Peyer's patch (tissue), 4 donors: ENCODE measurements at regions not wholly inside any gene's neighbourhood (a gene's known extent, or its start where the extent isn't known, plus 50 kb on each side); places are given as distances from the start of the nearest gene placed in this dataset.

Experiments
- DNase-seq, 3 donors: peaks; one replicate each; pipeline ENCODE4 v3.0.0-alpha.2; 2017 to 2019
- H3K27ac ChIP-seq, 4 donors: fragments of 200-600 bp; sonication (generic); one replicate each; pipeline ENCODE4 v1.5.1; 2016 to 2019
- H3K27me3 ChIP-seq, 2 donors: fragments of 200-600 bp; sonication (generic); one replicate each; pipeline ENCODE4 v1.5.1; 2019
- H3K36me3 ChIP-seq, 3 donors: fragments of 200-600 bp; sonication (generic); one replicate each; pipeline ENCODE4 v1.5.1; 2016 to 2019
- H3K4me1 ChIP-seq, 4 donors: fragments of 200-600 bp; sonication (generic); one replicate each; pipeline ENCODE4 v1.5.1; 2016 to 2019
- H3K4me3 ChIP-seq, 4 donors: fragments of 200-600 bp; sonication (generic); 1 replicate in 3 of 4; 2 replicates in 1 of 4; pipeline ENCODE4 v1.5.1; 2016 to 2019; ENCODE audit warnings: mild to moderate bottlenecking in 1 of 4
- H3K9me3 ChIP-seq, 4 donors: fragments of 200-600 bp; sonication (generic); one replicate each; pipeline ENCODE4 v1.5.1; 2016 to 2019; ENCODE audit warnings: mild to moderate bottlenecking in 1 of 4
- POLR2A ChIP-seq, 2 donors: fragments of 450-650 bp; IDR thresholded peaks; one replicate each; pipeline ENCODE4 v1.5.1; 2017; ENCODE audit warnings: antibody characterized with exemption in 2 of 2, mild to moderate bottlenecking in 2 of 2, moderate library complexity in 2 of 2
- TF ChIP-seq, protein P1 (sequence below), 6 experiments: fragments of 450-650 bp in 4 of 6; fragments of 200-600 bp in 2 of 6; sonication (generic) in 1 of 6; IDR thresholded peaks; one replicate each; pipeline ENCODE4 v1.5.1; 2017 to 2019; ENCODE audit warnings: antibody characterized with exemption in 6 of 6, mild to moderate bottlenecking in 3 of 6, moderate library complexity in 1 of 6

DNA sequence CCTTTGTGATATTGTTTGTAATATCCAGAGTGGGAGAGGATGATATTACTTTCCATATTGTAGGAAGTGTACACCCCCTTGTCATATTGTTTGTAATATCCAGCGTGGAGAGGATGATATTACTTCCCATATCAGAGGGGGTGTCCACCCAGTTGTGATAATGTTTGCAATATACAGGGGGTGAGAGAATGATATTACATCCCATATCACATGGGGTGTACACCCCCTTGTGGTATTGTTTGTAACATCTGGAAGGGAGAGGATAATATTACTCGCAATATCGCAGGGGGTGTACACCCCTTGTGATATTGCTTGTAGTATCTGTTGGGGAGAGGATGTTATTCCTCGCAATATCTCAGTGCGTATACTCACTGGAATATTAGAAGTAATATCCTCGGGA is 61.5 kb downstream of the PRSS23 start:
- no peaks in the 10 kb centered on the region for H3K9me3 ChIP-seq
- DNase-seq = no peak
- TF ChIP-seq, protein P1, sequence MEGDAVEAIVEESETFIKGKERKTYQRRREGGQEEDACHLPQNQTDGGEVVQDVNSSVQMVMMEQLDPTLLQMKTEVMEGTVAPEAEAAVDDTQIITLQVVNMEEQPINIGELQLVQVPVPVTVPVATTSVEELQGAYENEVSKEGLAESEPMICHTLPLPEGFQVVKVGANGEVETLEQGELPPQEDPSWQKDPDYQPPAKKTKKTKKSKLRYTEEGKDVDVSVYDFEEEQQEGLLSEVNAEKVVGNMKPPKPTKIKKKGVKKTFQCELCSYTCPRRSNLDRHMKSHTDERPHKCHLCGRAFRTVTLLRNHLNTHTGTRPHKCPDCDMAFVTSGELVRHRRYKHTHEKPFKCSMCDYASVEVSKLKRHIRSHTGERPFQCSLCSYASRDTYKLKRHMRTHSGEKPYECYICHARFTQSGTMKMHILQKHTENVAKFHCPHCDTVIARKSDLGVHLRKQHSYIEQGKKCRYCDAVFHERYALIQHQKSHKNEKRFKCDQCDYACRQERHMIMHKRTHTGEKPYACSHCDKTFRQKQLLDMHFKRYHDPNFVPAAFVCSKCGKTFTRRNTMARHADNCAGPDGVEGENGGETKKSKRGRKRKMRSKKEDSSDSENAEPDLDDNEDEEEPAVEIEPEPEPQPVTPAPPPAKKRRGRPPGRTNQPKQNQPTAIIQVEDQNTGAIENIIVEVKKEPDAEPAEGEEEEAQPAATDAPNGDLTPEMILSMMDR (IDR thresholded peaks at IDR 0.05) = no peak
- TF ChIP-seq POLR2A (IDR thresholded peaks at IDR 0.05) = no peak
- no peak overlapping the region for H3K4me3 ChIP-seq
- no peaks in the 10 kb centered on the region for H3K27me3 ChIP-seq
- H3K27ac ChIP-seq = no peak overlapping the region
- no peaks in the 10 kb centered on the region for H3K36me3 ChIP-seq
- H3K4me1 ChIP-seq = no peaks in the 10 kb centered on the region

DNA sequence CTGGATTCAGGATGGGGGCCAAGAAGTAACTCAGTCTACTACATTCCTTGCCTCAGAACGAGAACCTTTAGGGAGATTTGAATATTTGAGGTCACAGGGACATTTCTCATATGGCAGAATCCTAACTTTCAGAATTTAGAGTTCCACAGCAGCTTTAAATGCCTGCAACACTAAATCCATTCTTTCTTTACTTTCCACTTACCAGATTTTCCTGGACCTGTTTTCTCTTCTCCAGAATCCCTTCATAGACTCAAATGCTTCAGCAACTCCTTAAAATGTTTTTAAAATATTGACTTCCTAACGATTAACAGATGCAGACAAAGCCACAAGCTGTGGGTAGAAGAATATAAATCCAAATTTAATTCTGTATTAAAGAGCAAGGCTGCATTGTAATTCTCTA is 63.1 kb downstream of the PRSS23 start:
- H3K36me3 ChIP-seq = no peaks in the 10 kb centered on the region
- no peaks in the 10 kb centered on the region for H3K9me3 ChIP-seq
- H3K4me1 ChIP-seq = no peaks in the 10 kb centered on the region
- H3K4me3 ChIP-seq = no peak overlapping the region
- no peak overlapping the region for H3K27ac ChIP-seq
- TF ChIP-seq, protein P1 (IDR thresholded peaks at IDR 0.05) = no peak
- DNase-seq = no peak
- H3K27me3 ChIP-seq = no peaks in the 10 kb centered on the region

DNA sequence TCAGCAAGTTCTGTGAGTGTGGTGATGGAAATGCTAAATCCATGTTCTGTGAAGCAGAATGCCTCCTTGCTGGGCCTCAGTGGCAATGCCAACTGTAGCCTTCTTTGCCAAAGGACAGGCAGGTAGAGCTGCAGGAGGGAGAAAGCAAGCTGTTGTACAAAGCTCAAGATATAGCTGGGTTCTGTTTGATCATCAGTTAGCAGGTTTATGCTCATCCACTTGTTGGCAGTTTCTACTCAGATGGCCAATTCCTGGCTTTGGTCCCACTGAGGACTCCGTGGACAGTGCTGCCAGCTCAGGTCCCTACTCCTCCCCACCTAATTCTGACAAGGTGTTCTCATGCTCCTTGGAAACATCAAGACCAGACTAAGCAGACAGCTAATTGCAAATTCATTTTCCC is 65.1 kb downstream of the PRSS23 start:
- H3K4me1 ChIP-seq = no peaks in the 10 kb centered on the region
- TF ChIP-seq, protein P1 (IDR thresholded peaks at IDR 0.05) = no peak
- TF ChIP-seq POLR2A (IDR thresholded peaks at IDR 0.05) = no peak
- H3K4me3 ChIP-seq = no peak overlapping the region
- DNase-seq = no peak
- no peak overlapping the region for H3K27ac ChIP-seq
- H3K27me3 ChIP-seq = no peaks in the 10 kb centered on the region
- no peaks in the 10 kb centered on the region for H3K36me3 ChIP-seq
- no peaks in the 10 kb centered on the region for H3K9me3 ChIP-seq

DNA sequence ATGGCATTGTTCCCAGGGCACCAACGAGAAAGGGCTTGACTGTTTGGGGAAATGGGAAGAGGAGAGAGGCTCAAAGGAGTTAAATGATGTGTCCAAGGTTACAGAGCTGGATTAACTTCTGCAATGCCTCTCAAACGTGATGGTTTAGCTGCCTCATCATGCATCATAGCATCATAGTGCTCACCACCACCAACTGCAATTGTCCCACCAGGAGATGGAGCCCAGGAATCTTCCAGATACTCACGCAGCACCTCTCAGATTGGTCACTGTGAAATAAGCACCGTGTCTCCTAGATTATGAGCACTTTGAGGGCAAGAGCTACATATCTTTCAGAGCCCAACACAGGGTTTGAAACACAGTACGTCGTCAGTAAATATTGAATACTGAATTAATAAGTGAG is 69.2 kb downstream of the PRSS23 start:
- H3K4me1 ChIP-seq = no peaks in the 10 kb centered on the region
- no peaks in the 10 kb centered on the region for H3K9me3 ChIP-seq
- no peak overlapping the region for H3K4me3 ChIP-seq

DNA sequence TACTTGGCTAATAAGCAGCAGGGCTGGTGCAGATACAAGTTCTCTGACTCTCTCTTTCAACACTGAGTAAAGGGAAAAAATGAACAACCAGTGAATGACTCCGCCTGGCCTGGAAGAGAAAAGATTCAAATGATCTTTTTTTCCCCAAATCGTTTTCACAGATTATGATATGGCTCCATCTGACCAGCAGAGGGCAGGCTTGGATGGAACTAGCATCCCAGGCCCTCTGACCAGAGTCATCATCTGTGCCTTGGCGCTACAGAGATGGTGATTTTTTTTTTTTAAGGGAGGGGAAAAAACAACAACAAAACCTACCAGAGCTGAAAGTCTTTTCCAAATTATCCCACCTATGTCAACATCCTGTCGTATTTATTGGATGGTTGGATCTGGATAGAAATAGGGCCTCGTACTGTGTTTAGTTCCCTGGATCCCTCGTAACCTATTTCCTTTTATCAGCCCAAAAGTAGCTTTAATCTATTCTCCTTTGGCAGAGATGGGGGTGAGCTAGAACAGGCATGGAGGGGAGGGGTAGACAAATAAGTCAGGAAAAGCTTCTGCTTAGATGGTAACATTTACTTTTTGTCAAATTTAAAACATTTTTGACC is 69.7 kb downstream of the PRSS23 start:
- no peak overlapping the region for H3K4me3 ChIP-seq
- H3K9me3 ChIP-seq = no peaks in the 10 kb centered on the region
- H3K27me3 ChIP-seq = no peaks in the 10 kb centered on the region
- TF ChIP-seq POLR2A (IDR thresholded peaks at IDR 0.05) = no peak
- TF ChIP-seq, protein P1 (IDR thresholded peaks at IDR 0.05) = peak in 5 of 6 experiments; percentile 33 to 69 (median 65)
- H3K4me1 ChIP-seq = no peaks in the 10 kb centered on the region
- H3K36me3 ChIP-seq = no peaks in the 10 kb centered on the region
- H3K27ac ChIP-seq = no peak overlapping the region
- DNase-seq = peak in 2 of 3 donors; percentile 29 to 76

More for the DNA sequence above, 69.2 kb downstream of the PRSS23 start:
- Histone ChIP-seq H3K27me3 (no peaks in the 10 kb centered on the region), H3K36me3 (no peaks in the 10 kb centered on the region), H3K27ac (no peak overlapping the region)
- no peak for TF ChIP-seq POLR2A (IDR thresholded peaks at IDR 0.05)
- TF ChIP-seq, protein P1 (IDR thresholded peaks at IDR 0.05) = no peak
- DNase-seq = no peak
